HG02884 (cell line): ENCODE measurements at regions not wholly inside any gene's neighbourhood (a gene's known extent, or its start where the extent isn't known, plus 50 kb on each side); places are given as distances from the start of the nearest gene placed in this dataset.

Source experiments
- ATAC-seq: cut with Tn5 transposase; IDR thresholded peaks from one replicate; pipeline ENCODE4 v1.9.1; 2021; ENCODE audit warnings: mild to moderate bottlenecking, moderate library complexity; ENCODE audit not compliant: unreplicated experiment

DNA sequence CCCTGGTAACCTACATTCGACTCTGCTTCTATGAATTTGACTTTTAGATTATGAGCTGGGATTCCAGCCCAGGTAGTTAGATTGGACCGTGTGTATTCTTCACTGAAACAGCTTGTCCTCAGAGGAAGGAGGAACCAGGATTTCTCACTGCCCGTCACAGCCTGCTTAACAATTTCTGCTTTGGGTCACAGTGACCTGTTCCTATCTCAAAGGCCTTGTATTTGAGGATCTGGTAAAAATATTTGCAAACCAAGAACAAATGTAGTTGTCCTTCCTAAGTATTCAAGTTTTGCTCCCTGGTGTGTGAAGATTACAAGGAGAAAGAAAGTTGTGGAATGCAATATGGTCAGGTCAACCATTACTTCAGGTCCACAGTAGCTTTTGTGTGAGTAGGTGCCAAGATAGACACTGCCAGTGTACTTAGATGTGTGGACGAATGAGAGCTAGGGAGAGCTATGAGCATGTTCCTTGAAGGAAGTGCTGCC, 55.1 kb downstream of the KIF4B start:
- no peak for ATAC-seq

DNA sequence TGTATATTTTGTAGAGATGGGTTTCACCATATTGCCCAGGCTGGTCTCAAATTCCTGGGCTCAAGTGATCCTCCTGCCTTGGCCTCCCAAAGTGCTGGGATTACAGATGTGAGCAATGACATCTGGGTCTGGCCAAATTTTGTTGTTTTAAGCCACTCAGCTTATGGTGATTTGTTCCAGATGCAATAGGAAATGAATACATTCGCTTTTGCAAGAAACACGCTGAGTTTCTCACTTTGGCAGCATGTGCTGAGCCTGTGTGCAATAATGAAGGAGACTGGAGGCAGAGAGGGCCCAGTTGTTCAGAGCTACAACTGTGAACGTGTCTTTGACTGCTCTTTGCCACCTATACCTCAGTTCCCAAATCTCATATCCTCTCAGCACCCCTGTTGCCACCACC, 56.4 kb downstream of the KIF4B start:
- ATAC-seq = no peak

DNA sequence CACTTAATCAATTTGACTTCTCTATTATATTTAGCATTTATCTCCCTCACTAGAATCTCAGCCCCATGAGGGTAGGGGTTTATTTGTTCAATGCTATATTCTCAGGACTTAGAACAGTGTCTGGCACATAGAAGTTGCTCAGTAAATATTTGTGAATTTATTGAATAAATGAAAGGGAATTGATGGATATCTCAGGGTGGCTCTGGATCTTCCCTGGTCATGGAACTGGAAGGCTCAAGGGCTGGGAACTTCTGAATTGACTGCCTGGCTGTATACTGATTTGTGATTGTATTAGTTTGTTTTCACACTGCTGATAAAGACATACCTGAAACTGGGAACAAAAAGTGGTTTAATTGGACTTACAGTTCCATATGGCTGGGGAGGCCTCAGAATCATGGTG, 57.2 kb downstream of the KIF4B start:
- no peak for ATAC-seq

DNA sequence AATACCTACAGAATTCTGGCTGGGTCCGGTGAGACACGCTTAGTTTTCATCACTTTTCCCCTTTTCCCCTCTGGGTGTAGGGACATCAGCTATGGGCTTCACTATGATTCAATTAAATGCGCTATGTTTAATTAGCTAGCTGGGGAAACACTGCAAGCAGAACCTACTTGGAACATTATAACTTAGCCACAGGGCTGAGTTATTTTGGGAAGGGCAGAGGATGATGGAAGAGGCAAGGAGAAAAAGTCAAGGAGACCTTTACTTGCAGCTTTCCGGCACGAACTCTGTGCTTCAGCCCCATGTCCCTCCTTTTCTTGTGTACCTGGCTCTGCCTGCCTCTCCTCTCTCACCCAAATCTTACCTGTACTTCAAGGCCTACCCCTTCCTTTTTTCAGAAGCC, 62.8 kb downstream of the KIF4B start:
- ATAC-seq = no peak

DNA sequence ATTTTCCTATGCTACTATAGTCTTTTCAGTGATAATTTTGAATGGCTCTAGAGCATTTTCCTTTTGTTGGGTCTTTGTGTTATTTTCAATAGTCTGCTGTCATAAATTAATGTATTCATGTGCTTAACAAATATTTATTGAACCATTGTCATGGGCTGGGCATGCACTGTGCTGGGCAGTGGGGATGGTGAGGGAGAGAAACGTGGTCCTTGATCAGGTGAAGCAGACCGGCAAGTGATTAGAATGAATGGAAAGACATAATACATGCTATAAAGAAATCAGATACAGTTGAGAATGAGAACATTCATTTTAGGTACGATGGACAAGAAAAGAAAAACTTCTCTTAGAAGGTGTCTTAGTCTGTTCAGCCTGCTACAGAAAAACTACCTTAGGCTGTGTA, 66.1 kb downstream of the KIF4B start:
- no peak for ATAC-seq

DNA sequence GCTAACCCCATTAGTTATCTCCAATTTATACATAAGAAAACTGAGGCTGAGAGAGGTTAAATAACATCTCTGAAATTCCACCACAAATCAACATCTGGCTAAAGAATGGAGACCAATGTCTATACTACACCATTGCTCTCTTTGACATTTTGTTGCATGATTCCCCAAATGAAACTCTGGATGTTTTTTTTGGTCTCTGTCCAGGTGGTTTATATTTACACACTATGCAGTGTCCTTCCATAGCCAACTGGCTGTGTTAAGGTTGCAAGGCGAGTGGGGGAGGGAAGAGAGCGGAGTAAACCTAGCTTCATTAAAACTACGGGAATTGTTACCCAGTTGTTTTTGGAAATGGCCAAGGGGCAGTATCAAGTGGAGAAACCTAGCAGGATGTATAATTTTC, 67.2 kb downstream of the KIF4B start:
- ATAC-seq = no peak

DNA sequence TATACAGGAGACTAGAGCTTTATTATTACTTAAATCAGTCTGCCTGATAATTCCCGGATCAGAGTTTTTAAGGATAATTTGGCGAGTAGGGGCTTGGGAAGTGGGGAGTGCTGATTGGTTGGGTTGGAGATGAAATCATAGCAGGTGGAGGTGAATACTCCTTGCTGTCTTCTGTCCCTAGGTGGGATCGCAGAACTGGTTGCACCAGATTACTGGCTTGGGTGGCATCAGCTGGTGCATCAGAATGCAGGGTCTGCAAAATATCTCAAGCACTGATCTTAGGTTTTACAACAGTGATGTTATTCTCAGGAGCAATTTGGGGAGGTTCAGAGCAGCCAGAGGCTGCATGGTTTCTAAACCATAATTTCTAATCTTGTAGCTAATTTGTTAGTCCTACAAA, 68.1 kb downstream of the KIF4B start:
- ATAC-seq = no peak

DNA sequence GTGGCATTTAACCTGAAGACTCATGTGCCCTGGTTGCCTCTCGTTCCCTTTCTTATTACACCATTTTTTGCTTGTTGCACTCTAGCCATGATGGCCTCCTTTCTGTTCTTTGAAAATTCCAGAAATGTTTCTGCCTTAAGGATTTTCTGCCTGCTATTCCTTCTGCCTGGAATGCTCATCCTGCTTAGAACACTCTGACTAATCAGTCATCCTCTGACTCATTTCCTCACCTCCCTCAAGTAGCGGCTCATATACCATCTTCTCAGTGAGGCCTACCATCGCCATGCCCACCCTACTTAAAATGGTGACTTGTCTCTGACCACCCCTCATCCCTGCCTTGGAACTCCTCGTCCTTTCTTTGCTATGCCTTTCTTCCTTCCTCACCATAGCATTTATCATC, 68.8 kb downstream of the KIF4B start:
- ATAC-seq = no peak

DNA sequence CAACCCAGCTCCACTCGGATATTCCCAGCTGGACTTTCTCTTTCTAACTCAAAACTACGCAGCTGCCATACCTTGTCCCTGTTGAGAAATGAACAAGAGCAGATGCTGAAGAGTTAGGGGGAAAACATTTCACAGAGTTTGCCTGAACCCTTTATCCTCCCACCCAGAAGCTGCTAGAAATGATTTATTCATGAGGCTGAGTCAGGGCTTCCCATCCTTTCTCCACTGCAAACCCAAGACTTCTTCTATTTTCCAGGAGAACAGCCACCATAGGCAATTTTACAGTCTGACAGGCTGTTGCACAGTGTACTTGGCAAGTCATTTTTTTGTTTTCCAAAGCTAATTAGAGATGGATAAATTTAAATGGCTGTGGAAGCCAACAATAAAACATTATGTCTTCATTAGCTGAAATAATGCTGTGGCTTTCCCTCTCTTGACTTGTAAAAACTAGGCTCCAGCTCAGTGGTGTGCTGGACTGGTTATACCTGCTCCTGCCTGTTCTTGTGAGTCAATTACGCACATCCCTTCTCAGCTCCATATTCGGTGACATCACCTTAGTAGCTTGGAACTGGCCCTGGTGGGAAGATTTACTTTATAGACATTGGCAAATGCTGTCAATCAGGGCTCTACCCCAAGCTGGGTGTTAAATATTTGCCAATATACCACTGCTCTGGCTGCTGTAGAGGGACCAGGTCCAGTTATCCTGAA, 71.9 kb downstream of the KIF4B start:
- no peak for ATAC-seq

DNA sequence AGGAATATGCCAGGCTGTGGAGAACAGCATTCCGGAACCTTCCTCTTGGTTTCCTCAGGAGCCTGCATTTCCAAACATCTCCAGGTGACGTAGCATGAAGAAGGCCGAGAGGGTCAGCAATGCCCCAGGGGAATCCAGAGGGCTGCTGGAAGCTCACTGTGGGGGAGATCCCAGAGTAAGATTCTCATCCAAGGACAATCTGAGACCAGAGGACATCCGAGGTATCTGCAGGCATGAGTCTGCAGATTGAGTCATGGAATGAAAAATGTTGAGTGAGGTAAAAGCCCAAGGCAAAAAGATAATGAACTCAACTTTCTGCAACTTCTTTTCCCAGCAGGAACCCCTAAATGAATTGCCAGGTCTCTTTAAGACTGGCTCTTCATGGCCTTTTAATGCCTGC, 73.5 kb downstream of the KIF4B start:
- ATAC-seq = no peak

DNA sequence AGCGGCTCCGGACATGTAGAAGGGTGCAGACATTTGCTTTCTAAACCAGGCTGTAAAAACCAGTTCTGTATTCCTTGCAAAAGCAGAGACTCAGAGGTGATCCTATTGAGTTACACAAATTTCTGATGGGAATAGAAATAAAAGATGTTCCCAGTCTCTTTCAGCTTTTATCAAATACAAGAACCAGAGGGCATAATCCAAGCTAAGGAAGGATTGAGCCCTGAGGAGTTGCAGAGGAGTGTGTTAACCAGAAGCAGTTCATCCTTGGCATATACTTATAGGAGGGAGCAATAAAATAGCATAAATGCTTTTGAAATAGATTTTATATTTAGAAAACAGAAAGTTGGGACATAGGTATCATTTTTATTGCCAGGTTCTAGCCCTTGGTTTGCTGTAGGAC, 75.3 kb downstream of the KIF4B start:
- ATAC-seq = no peak

DNA sequence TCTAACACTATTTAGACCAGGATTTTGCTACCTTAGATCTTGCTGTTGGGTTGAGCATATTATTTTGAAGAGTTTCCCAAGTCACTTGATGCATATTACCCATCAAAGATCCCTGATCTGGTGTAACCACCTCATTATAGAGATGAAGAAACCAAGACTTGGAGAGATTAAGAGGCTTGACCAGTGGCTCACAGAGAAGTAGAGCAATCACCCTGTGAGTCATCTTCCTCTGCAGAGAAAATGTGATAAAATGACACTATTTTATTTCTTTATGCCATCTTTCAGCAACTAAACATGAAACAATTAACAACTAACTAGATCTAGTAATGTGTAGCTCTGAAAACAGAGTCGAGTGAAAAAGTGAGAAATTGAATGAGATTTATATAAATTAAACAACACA, 76.1 kb downstream of the KIF4B start:
- no peak for ATAC-seq

DNA sequence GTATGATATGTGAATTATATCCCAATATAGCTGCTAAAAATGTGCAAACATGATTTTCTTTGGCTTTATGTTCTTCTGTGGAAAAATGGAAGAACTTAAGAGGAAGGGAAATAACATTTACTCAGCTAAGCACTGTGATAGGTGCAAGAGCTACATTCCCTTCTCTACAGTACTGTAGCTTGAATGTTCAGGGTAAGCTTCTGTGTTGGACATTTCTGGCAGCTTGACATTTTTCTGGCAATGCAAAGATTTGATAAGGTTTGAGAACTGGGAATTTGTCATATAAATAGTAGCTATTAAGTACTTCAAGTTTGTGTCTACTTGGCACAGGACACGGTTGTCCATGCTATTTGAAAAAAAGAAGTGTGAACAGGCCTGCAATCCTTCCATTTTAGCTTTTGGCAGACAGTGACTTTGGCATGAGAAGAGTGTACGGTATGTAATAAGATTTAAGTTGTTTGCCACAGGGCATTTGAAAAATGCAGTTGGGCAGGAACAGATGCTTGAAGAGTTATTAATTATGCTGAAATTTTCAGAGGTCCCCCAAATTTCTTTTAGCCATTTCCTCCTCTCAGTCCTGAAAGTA, 77.6 kb downstream of the KIF4B start:
- no peak for ATAC-seq

DNA sequence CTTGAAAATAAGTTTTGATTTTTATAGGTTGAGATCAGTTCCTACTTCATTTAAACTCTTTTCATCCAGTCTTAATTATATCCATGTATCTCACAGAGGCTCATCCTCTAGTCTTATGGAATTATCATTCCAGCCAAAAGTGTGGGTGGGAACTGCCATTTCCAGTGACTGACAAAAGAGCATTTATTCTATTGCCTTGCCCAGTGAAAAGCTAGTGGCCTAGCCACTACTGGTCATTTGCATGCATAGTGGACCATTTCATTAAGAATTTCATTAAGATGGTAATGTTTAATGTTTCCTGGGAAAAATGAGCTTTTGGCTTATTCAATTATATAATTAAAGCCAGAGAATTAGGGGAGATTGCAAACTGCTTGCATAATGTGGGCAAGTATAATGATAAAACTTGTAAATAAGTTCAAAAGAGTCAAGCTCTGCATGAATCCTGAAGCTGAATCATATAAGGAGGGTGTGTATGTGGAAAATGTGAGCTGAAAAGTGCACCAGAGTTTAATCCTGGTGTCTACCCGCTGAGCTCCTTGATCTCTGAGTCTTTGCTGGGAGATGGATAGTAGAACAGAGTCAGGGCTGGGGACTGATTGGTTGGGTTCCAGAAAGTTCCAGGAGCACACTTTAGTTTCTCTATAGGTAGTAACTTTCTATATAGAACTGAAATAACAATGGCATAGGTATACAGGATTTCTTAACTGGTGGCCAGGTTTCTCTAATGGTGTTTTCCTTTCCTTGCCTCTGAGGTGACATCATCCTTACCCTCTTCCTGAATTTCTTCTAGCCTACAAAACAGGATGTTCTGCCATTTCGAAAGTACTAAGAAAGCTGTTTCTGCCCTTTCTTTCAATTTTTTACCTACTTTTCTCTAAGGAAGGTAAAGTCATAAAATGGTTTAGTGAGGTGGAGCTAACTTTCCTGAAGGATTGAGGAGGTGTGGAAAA, 78.5 kb downstream of the KIF4B start:
- no peak for ATAC-seq

DNA sequence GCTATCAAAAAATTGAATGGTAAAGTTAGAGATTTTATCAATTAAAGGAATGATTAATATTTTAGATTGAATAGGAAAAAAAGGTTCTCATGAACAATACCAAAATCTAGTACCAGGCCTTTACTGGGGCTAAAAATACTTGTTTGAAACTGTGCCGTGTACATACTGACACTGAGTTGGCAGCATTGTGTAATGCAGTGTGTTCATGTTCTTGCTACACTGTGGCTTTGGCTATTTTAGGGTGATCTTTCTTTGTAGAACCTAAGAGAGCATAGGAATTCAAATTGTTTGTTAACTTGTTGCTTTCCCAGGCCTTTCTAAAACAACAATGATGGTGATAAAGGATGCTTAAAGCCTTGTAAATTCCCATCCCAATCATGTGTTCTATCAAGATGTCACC, 80.9 kb downstream of the KIF4B start:
- no peak for ATAC-seq

DNA sequence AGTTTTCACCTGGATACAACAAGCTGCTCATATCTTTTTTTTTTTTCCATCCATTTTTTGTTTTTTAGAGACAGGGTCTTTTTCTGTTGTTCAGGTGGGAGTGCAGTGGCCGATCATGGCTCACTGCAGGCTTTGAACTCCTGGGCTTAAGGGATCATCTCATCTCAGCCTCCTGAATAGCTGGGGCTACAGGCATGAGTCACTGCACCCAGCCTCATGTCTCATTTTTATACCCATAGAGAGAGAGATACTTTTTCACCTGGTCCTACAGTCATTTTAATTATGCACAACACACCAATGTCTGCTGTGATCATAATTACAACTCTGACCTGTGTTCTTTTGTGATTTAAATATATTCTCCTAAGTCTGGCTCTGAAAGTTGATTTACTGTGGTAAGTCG, 84.4 kb downstream of the KIF4B start:
- ATAC-seq = no peak

DNA sequence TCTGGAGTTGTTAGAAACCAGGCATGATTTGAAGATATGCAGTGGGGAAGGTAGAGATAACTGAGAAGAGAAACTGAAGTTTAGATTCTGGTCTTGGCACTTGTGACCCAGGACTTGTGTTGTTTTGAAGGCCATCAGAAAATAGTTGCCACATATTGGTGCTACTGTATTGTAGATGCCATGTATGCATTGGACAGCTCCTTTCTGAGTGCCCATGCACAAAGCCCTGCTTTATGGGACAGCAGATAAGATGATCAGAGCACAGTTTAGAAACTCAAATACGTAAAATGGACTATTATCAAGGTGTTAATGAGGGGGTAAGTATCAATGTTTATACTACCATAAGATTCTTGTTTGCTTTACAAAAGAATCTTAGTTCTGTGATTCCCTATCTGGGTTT, 84.9 kb downstream of the KIF4B start:
- ATAC-seq = no peak

DNA sequence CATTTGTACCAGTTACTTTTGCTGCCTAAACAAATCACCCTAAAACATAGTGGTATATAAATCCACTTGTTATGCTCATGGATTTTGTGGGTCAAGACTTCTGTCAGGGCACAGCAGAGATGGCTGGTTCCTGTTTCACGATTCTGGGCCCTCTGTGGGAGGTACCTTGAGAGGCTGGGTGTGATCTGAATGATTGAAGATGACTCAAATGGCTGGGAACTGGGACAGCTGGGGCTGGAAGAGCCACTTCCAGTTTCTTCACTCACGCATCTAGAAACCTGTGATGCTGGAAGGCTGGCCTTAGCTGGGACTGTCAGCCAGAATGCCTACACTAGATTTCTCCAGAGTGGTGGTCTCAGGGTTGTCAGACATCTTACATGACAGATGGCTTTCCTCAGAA, 88.1 kb downstream of the KIF4B start:
- no peak for ATAC-seq

DNA sequence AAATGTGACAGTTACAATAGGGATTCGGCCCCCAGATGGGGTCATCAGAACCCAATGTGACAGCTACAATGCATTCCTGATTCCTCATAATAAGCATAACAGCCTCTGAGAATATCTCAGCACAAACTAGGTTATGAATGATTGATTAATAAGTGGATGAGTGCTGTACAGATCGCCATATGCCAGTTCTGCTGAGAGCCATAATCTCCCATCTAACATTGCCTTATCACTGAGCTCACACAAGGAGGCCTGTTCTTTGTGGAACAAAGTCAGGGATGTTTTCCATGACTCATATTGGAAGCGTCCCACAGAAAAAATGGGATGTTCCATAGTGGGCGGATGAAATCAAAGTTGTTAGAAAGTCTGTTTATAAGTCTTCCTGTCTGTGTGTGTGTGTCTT, 89.6 kb downstream of the KIF4B start:
- no peak for ATAC-seq

DNA sequence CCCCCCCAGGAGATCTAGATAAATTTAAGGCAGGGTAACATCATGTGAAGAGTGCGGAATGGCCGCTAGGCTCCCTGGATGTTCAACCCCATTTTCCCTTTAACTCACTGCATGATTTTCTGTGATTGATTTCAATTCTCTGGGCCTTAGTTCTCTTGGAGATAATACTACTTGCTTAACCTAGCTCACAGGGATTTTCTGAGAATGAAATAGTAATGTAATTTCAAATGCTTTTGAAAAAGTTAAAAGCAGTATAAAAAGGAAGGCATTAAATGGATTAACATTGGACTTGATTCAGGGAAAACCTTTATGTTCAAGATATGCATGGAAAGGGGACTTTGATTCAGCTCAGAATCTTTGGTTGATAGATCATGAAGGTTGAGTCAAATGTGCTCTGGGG, 90.9 kb downstream of the KIF4B start:
- ATAC-seq = no peak

DNA sequence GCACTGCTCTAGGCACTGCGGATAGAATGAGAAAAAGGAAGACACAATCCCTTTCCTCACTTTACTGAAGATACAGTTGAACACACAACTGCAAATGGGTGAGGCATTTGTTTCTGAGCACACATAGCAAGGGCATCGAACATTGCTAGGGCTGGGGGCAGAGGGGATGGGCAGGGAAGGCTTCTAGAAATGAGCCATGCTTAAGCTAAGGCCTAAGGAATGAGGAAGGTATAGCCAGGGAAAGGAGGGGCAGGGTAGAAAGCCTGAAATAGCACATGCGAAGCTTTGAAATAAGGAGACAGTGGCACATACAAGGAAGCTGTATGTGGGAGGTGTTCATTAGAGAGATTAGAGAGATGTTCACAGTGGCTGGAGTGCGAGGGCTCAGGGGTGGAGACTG, 92.7 kb downstream of the KIF4B start:
- ATAC-seq = no peak

DNA sequence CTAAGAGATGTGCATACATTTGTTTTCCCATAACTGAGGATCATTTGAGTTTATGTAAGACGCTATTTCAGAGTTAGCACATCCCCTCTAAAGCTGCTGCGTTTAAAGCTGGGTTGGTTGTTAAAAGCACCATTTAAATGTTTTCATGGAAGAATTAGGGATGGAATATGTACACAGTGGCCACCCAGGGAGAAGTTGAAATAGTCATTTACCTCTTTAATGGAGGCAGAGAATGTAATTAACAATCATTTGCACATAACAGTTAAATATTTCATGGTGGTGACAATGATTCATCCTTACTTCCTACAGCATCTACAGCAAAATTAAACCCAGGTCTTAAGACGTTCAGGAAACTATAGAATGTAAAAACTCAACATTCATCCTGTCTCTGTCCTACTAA, 100.3 kb downstream of the KIF4B start:
- ATAC-seq = no peak
